CD14-positive monocyte (primary cell): ENCODE measurements at regions not wholly inside any gene's neighbourhood (a gene's known extent, or its start where the extent isn't known, plus 50 kb on each side); places are given as distances from the start of the nearest gene placed in this dataset.

Experiments used
- DNase-seq, 3 donors: peaks; one replicate each; pipeline ENCODE4 v3.0.0-alpha.2; 2011 to 2022
- H2AFZ ChIP-seq: 2 replicates; pipeline ENCODE4 v1.6.0; 2012; ENCODE audit warnings: mild to moderate bottlenecking, low read depth, low read length, inconsistent platforms; ENCODE audit not compliant: insufficient read depth, poor library complexity, severe bottlenecking
- H3K27ac ChIP-seq, 2 donors: 1 replicate in 1 of 2; 2 replicates in 1 of 2; pipeline ENCODE4 v1.5.1; 2012 to 2013; ENCODE audit warnings: low read length in 2 of 2, control low read depth in 1 of 2, inconsistent platforms in 1 of 2, low read depth in 1 of 2, mild to moderate bottlenecking in 1 of 2
- H3K27me3 ChIP-seq, 2 donors: one replicate each; pipeline versions ENCODE4 v1.6.0 to v1.6.1; 2011 to 2013; ENCODE audit warnings: low read length in 2 of 2; ENCODE audit not compliant: control insufficient read depth in 2 of 2, insufficient read depth in 2 of 2
- H3K36me3 ChIP-seq, 2 donors: replicated peaks in 1 of 2; 1 replicate in 1 of 2; 2 replicates in 1 of 2; pipeline versions ENCODE4 v1.5.1 to v1.6.1; 2012 to 2013; ENCODE audit warnings: low read length in 2 of 2, control low read depth in 1 of 2, inconsistent platforms in 1 of 2, mild to moderate bottlenecking in 1 of 2; ENCODE audit not compliant: insufficient read depth in 2 of 2, control insufficient read depth in 1 of 2
- H3K4me1 ChIP-seq, 2 donors: 1 replicate in 1 of 2; 2 replicates in 1 of 2; pipeline versions ENCODE4 v1.5.1 to v1.6.1; 2012 to 2013; ENCODE audit warnings: low read length in 2 of 2, control low read depth in 1 of 2, inconsistent platforms in 1 of 2, mild to moderate bottlenecking in 1 of 2, moderate library complexity in 1 of 2; ENCODE audit not compliant: insufficient read depth in 2 of 2, control insufficient read depth in 1 of 2
- H3K4me2 ChIP-seq: replicated peaks from 2 replicates; pipeline ENCODE3; 2012; ENCODE audit warnings: low read length, moderate library complexity, mild to moderate bottlenecking; ENCODE audit not compliant: poor library complexity, severe bottlenecking; ENCODE audit errors: extremely low read depth
- H3K4me3 ChIP-seq, 3 experiments: fragments of 200-600 bp in 1 of 3; sonication (generic) in 1 of 3; replicated peaks in 1 of 3; 1 replicate in 2 of 3; 2 replicates in 1 of 3; pipeline ENCODE4 v1.5.1; 2011 to 2013; ENCODE audit warnings: low read length in 3 of 3, mild to moderate bottlenecking in 3 of 3, control low read depth in 2 of 3, low read depth in 2 of 3, inconsistent platforms in 1 of 3, moderate library complexity in 1 of 3
- H3K79me2 ChIP-seq: 2 replicates; pipeline ENCODE4 v1.6.0; 2012; ENCODE audit warnings: mild to moderate bottlenecking, control low read depth, inconsistent platforms, low read length, moderate library complexity; ENCODE audit not compliant: insufficient read depth
- H3K9ac ChIP-seq: 2 replicates; pipeline ENCODE4 v1.6.0; 2017; ENCODE audit warnings: low read length, mild to moderate bottlenecking; ENCODE audit not compliant: insufficient read depth, poor library complexity, severe bottlenecking
- H3K9me3 ChIP-seq, 2 donors: replicated peaks in 1 of 2; 1 replicate in 1 of 2; 2 replicates in 1 of 2; pipeline versions ENCODE4 v1.5.1 to v1.6.1; 2012 to 2013; ENCODE audit warnings: low read length in 2 of 2, control low read depth in 1 of 2; ENCODE audit not compliant: control insufficient read depth in 1 of 2, insufficient read depth in 1 of 2
- H4K20me1 ChIP-seq: 2 replicates; pipeline ENCODE4 v1.6.0; 2012; ENCODE audit warnings: mild to moderate bottlenecking, low read length, control low read depth, moderate library complexity; ENCODE audit not compliant: insufficient read depth
- H3K27ac Mint-ChIP-seq, 7 donors: one replicate each; pipeline ENCODE4 v1.8.0; 2020; ENCODE audit warnings: mild to moderate bottlenecking in 7 of 7, mixed read lengths in 7 of 7, moderate library complexity in 6 of 7, inconsistent platforms in 2 of 7
- H3K27me3 Mint-ChIP-seq, 3 donors: one replicate each; pipeline ENCODE4 v1.8.0; 2021 to 2022; ENCODE audit warnings: low read depth in 3 of 3, mild to moderate bottlenecking in 3 of 3, mixed read lengths in 3 of 3, moderate library complexity in 3 of 3, inconsistent platforms in 1 of 3
- H3K36me3 Mint-ChIP-seq, 2 donors: one replicate each; pipeline ENCODE4 v1.8.0; 2020; ENCODE audit warnings: mixed read lengths in 2 of 2, inconsistent platforms in 1 of 2, mild to moderate bottlenecking in 1 of 2
- H3K4me1 Mint-ChIP-seq: one replicate; pipeline ENCODE4 v1.8.0; 2020; ENCODE audit warnings: mild to moderate bottlenecking, mixed read lengths
- H3K4me3 Mint-ChIP-seq, 2 donors: one replicate each; pipeline ENCODE4 v1.8.0; 2020; ENCODE audit warnings: mild to moderate bottlenecking in 2 of 2, mixed read lengths in 2 of 2, moderate library complexity in 1 of 2
- H3K9me3 Mint-ChIP-seq, 7 donors: one replicate each; pipeline ENCODE4 v1.8.0; 2020 to 2022; ENCODE audit warnings: mixed read lengths in 7 of 7, mild to moderate bottlenecking in 6 of 7, moderate library complexity in 6 of 7, inconsistent platforms in 2 of 7
- CTCF ChIP-seq: fragments of 200-600 bp; IDR thresholded peaks from one replicate; pipeline ENCODE4 v1.8.0; 2022; ENCODE audit warnings: antibody characterized with exemption, mild to moderate bottlenecking
- WGBS: methylation state at CpG from one replicate; pipeline ENCODE4 v1.1.5; 2013; ENCODE audit warnings: missing lambda C conversion rate; ENCODE audit not compliant: insufficient coverage; 5-methylcytosine and 5-hydroxymethylcytosine counted together
- intact Hi-C, 2 donors: fragments of 100-400 bp; cut with micrococcal nuclease; formaldehyde crosslinking; loops; one replicate each; pipeline versions ENCODE4 v1.15.0 to v1.15.1; 2023

DNA sequence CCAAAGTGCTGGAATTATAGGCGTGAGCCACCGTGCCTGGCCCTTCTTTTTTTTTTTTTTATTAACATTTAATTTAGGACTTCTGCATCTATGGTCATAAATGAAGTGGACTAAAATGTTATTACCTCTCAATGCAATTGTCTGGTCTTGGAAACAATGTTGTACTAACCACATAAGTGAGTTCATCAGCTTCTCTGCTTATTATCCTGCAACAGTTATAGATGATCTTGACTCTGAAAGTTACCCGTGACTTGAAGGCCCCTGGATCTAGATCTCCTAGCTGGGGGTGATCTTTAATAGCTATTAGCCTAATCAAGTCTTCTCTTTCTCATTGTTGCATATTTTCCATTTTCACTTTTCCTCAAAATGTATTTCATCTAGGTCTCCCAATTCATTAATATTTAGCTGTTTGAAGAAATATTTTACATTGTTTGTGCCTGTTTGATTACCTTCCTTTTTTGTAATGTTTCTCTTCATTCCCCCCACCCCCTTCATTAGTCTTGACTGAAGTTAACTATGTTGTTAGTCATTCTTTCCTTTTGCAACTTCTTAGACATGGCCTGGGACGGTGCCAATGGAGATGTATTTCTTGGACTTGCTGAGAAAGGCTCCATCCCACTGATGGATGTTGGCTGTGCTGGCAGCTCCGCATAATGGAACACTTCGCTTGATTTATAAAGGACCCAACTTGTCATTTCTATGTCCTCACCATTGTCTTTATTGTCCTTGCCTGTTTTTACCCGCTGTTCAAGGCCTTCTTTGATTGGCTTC, 141.6 kb upstream of the RIOK3 start:
- Mint-ChIP-seq H3K4me3 (no peak overlapping the region), H3K4me1 (peaks cover 10% of the 10 kb centered on the region)
- intact Hi-C loops: no loop called here

GRCh38 chr18:23313379-23313778, 139.7 kb upstream of the RIOK3 start:
- DNase-seq: no peak
- TF ChIP-seq CTCF: no peak
- Mint-ChIP-seq H3K4me1 (peaks cover 2% of the 10 kb centered on the region), H3K9me3 (peaks cover 0 to 3% (median 0%) of the 10 kb centered on the region in 7 donors), H3K27ac (no peak overlapping the region), H3K36me3 (peaks cover 2 to 8% of the 10 kb centered on the region in 2 donors), H3K4me3 (no peak overlapping the region), H3K27me3 (peaks cover 0 to 2% (median 0%) of the 10 kb centered on the region in 3 donors)
- Histone ChIP-seq H3K27me3 (no peaks in the 10 kb centered on the region), H3K4me2 (no peak overlapping the region), H3K36me3 (no peaks in the 10 kb centered on the region), H4K20me1 (no peaks in the 10 kb centered on the region), H2AFZ (no peak overlapping the region), H3K9me3 (no peaks in the 10 kb centered on the region), H3K4me3 (no peak overlapping the region), H3K4me1 (no peaks in the 10 kb centered on the region), H3K79me2 (no peaks in the 10 kb centered on the region), H3K27ac (no peak overlapping the region), H3K9ac (no peak overlapping the region)
- WGBS: 100% methylated on average over 1 of the region's 1 CpG
- intact Hi-C loops: no loop called here

More for the DNA sequence above, 141.6 kb upstream of the RIOK3 start:
- WGBS: 100% methylated on average over 4 of the region's 7 CpGs
- Histone ChIP-seq H3K4me1 (no peaks in the 10 kb centered on the region), H2AFZ (no peak overlapping the region), H3K4me3 (no peak overlapping the region), H3K79me2 (no peaks in the 10 kb centered on the region), H3K27ac (no peak overlapping the region), H3K4me2 (no peak overlapping the region), H4K20me1 (no peaks in the 10 kb centered on the region), H3K36me3 (no peaks in the 10 kb centered on the region), H3K9me3 (no peaks in the 10 kb centered on the region), H3K9ac (no peak overlapping the region), H3K27me3 (no peaks in the 10 kb centered on the region)
- peaks cover 0 to 3% (median 0%) of the 10 kb centered on the region in 7 donors for H3K9me3 Mint-ChIP-seq
- peaks cover 0 to 2% (median 2%) of the 10 kb centered on the region in 3 donors for H3K27me3 Mint-ChIP-seq
- no peak for TF ChIP-seq CTCF
- H3K27ac Mint-ChIP-seq: no peak overlapping the region
- peaks cover 2 to 8% of the 10 kb centered on the region in 2 donors for H3K36me3 Mint-ChIP-seq
- DNase-seq: no peak
